H9 (cell line): ENCODE measurements at regions not wholly inside any gene's neighbourhood (a gene's known extent, or its start where the extent isn't known, plus 50 kb on each side); places are given as distances from the start of the nearest gene placed in this dataset.
A peak's percentile ranks its signal among the peaks of the same experiment; 100 is the strongest.

ENCODE experiments used
- DNase-seq: peaks from one replicate; pipeline ENCODE4 v3.0.0-alpha.2; 2017
- H2AFZ ChIP-seq: one replicate; pipeline ENCODE4 v1.6.1; 2013; ENCODE audit warnings: mild to moderate bottlenecking, low read length, control low read depth, moderate library complexity
- H2AK5ac ChIP-seq: 2 replicates; pipeline ENCODE4 v1.6.1; 2013; ENCODE audit warnings: low read length, control low read depth, mixed read lengths; ENCODE audit not compliant: insufficient read length
- H2BK120ac ChIP-seq: one replicate; pipeline ENCODE4 v1.6.1; 2013; ENCODE audit warnings: low read depth, mild to moderate bottlenecking, low read length, control low read depth, inconsistent platforms; ENCODE audit not compliant: poor library complexity, severe bottlenecking
- H2BK12ac ChIP-seq: 2 replicates; pipeline ENCODE4 v1.6.1; 2013; ENCODE audit warnings: low read length, control low read depth, mixed read lengths, low read depth; ENCODE audit not compliant: insufficient read length
- H2BK15ac ChIP-seq: 2 replicates; pipeline ENCODE4 v1.6.1; 2013; ENCODE audit warnings: low read depth, low read length, control low read depth
- H2BK20ac ChIP-seq: one replicate; pipeline ENCODE4 v1.6.1; 2013; ENCODE audit warnings: low read depth, mild to moderate bottlenecking, low read length, control low read depth, inconsistent platforms; ENCODE audit not compliant: poor library complexity, severe bottlenecking
- H2BK5ac ChIP-seq: 2 replicates; pipeline ENCODE4 v1.6.1; 2013; ENCODE audit warnings: low read length, control low read depth, mixed read lengths; ENCODE audit not compliant: insufficient read length
- H3K14ac ChIP-seq: 2 replicates; pipeline ENCODE4 v1.6.1; 2013; ENCODE audit warnings: low read length, control low read depth; ENCODE audit not compliant: insufficient read depth
- H3K18ac ChIP-seq: 2 replicates; pipeline ENCODE4 v1.6.1; 2013; ENCODE audit warnings: low read depth, mild to moderate bottlenecking, mixed read lengths, low read length, control low read depth; ENCODE audit not compliant: insufficient read length
- H3K23ac ChIP-seq: 2 replicates; pipeline ENCODE4 v1.6.1; 2013; ENCODE audit warnings: low read length, control low read depth, mixed read lengths, low read depth; ENCODE audit not compliant: insufficient read length
- H3K23me2 ChIP-seq: 2 replicates; pipeline ENCODE4 v1.6.1; 2013; ENCODE audit warnings: low read depth, mild to moderate bottlenecking, mixed read lengths, low read length, control low read depth; ENCODE audit not compliant: insufficient read length, poor library complexity, severe bottlenecking
- H3K27ac ChIP-seq: 2 replicates; pipeline ENCODE4 v1.5.1; 2013; ENCODE audit warnings: low read length, control low read depth, mixed read lengths, low read depth; ENCODE audit not compliant: insufficient read length
- H3K27me3 ChIP-seq: 2 replicates; pipeline ENCODE4 v1.6.1; 2013; ENCODE audit warnings: low read length, control low read depth, inconsistent platforms; ENCODE audit not compliant: insufficient read depth
- H3K4ac ChIP-seq: 2 replicates; pipeline ENCODE4 v1.6.1; 2013; ENCODE audit warnings: low read depth, mild to moderate bottlenecking, control low read depth, inconsistent platforms, low read length, moderate library complexity
- H3K4me1 ChIP-seq: 2 replicates; pipeline ENCODE4 v1.6.1; 2013; ENCODE audit warnings: low read length, control low read depth, inconsistent platforms; ENCODE audit not compliant: insufficient read depth
- H3K4me2 ChIP-seq: 2 replicates; pipeline ENCODE4 v1.6.1; 2013; ENCODE audit warnings: low read length, control low read depth, mixed read lengths; ENCODE audit not compliant: insufficient read length, insufficient read depth
- H3K56ac ChIP-seq: 2 replicates; pipeline ENCODE4 v1.6.1; 2013; ENCODE audit warnings: low read depth, mild to moderate bottlenecking, mixed read lengths, low read length, control low read depth; ENCODE audit not compliant: insufficient read length
- H3K79me1 ChIP-seq: 2 replicates; pipeline ENCODE4 v1.6.1; 2013; ENCODE audit warnings: low read depth, mild to moderate bottlenecking, moderate library complexity, low read length, control low read depth, inconsistent platforms; ENCODE audit not compliant: insufficient read depth, poor library complexity, severe bottlenecking
- H3K79me2 ChIP-seq: 2 replicates; pipeline ENCODE4 v1.6.1; 2013; ENCODE audit warnings: low read length, control low read depth, inconsistent platforms; ENCODE audit not compliant: insufficient read depth
- H3K9ac ChIP-seq: 2 replicates; pipeline ENCODE4 v1.6.1; 2013; ENCODE audit warnings: low read length, control low read depth, mixed read lengths; ENCODE audit not compliant: insufficient read length; ENCODE audit errors: extremely low read depth
- H3K9me3 ChIP-seq: one replicate; pipeline ENCODE4 v1.6.1; 2013; ENCODE audit warnings: low read depth, low read length, inconsistent platforms; ENCODE audit not compliant: control insufficient read depth
- H3T11ph ChIP-seq: one replicate; pipeline ENCODE4 v1.6.1; 2013; ENCODE audit warnings: mild to moderate bottlenecking, low read length, control low read depth, inconsistent platforms
- H4K20me1 ChIP-seq: one replicate; pipeline ENCODE4 v1.6.1; 2013; ENCODE audit not compliant: control insufficient read depth, insufficient read length, insufficient read depth
- H4K5ac ChIP-seq: 2 replicates; pipeline ENCODE4 v1.6.1; 2013; ENCODE audit warnings: low read depth, mild to moderate bottlenecking, mixed read lengths, low read length, control low read depth; ENCODE audit not compliant: insufficient read length
- H4K8ac ChIP-seq: replicated peaks from 2 replicates; pipeline ENCODE4 v1.6.1; 2013; ENCODE audit warnings: low read length, control low read depth, mixed read lengths, low read depth; ENCODE audit not compliant: insufficient read length
- H4K91ac ChIP-seq: 2 replicates; pipeline ENCODE4 v1.6.1; 2013; ENCODE audit warnings: low read depth, mild to moderate bottlenecking, moderate library complexity, mixed read lengths, low read length, control low read depth; ENCODE audit not compliant: insufficient read length
- H3K27ac Mint-ChIP-seq, 3 experiments: 2 replicates in 2 of 3; 3 replicates in 1 of 3; pipeline ENCODE4 v1.8.0; 2020 to 2021; ENCODE audit warnings: mixed read lengths in 3 of 3, mild to moderate bottlenecking in 1 of 3, moderate library complexity in 1 of 3
- H3K27me3 Mint-ChIP-seq: 2 replicates; pipeline ENCODE4 v1.8.0; 2021; ENCODE audit warnings: low read depth, mild to moderate bottlenecking, moderate library complexity, mixed read lengths
- H3K36me3 Mint-ChIP-seq, 3 experiments: 2 replicates in 2 of 3; 3 replicates in 1 of 3; pipeline ENCODE4 v1.8.0; 2020 to 2021; ENCODE audit warnings: low read depth in 3 of 3, mixed read lengths in 3 of 3; ENCODE audit not compliant: insufficient read depth in 1 of 3
- H3K4me1 Mint-ChIP-seq, 2 experiments: 2 replicates each; pipeline ENCODE4 v1.8.0; 2020; ENCODE audit warnings: mixed read lengths in 2 of 2
- H3K4me3 Mint-ChIP-seq, 2 experiments: 2 replicates in 1 of 2; 3 replicates in 1 of 2; pipeline ENCODE4 v1.8.0; 2020 to 2021; ENCODE audit warnings: mild to moderate bottlenecking in 2 of 2, mixed read lengths in 2 of 2, moderate library complexity in 1 of 2
- H3K9me3 Mint-ChIP-seq, 2 experiments: 2 replicates in 1 of 2; 3 replicates in 1 of 2; pipeline ENCODE4 v1.8.0; 2020; ENCODE audit warnings: mild to moderate bottlenecking in 2 of 2, mixed read lengths in 2 of 2, moderate library complexity in 1 of 2
- CTCF ChIP-seq: fragments of 200-600 bp; sonication (generic); conservative IDR thresholded peaks from 3 replicates; pipeline ENCODE4 v1.8.0; 2021; ENCODE audit warnings: antibody characterized with exemption, mild to moderate bottlenecking

GRCh38 chr2:128423788-128424165 is 105.1 kb upstream of the HS6ST1 start:
- H3K9me3 ChIP-seq: no peaks in the 10 kb centered on the region
- H3K79me1 ChIP-seq: no peaks in the 10 kb centered on the region
- H3K4me1 Mint-ChIP-seq: peaks cover 22 to 32% of the 10 kb centered on the region in 2 experiments
- no peak overlapping the region for H2AK5ac ChIP-seq
- no peaks in the 10 kb centered on the region for H3K27me3 ChIP-seq
- no peak overlapping the region for H4K8ac ChIP-seq
- no peaks in the 10 kb centered on the region for H4K20me1 ChIP-seq
- H2BK12ac ChIP-seq: no peak overlapping the region
- H2BK15ac ChIP-seq: no peak overlapping the region
- H3K4me2 ChIP-seq: no peak overlapping the region
- no peak overlapping the region for H2BK120ac ChIP-seq
- H3K56ac ChIP-seq: no peak overlapping the region
- no peak overlapping the region for H3K9ac ChIP-seq
- no peak overlapping the region for H4K5ac ChIP-seq
- peaks cover 5 to 25% (median 11%) of the 10 kb centered on the region in 3 experiments; a peak in 6 of 7 replicates for H3K36me3 Mint-ChIP-seq
- H4K91ac ChIP-seq: no peak overlapping the region
- no peak overlapping the region for H3K4ac ChIP-seq
- H3K4me3 Mint-ChIP-seq: no peak overlapping the region
- TF ChIP-seq CTCF: no peak
- H3K79me2 ChIP-seq: no peaks in the 10 kb centered on the region
- no peak overlapping the region for H3K23ac ChIP-seq
- H3K14ac ChIP-seq: no peak overlapping the region
- H2BK5ac ChIP-seq: no peak overlapping the region
- no peak overlapping the region for H3K18ac ChIP-seq
- peak; percentile 8 for DNase-seq
- no peaks in the 10 kb centered on the region for H3K4me1 ChIP-seq
- no peak overlapping the region for H3K27ac ChIP-seq
- H2AFZ ChIP-seq: no peak overlapping the region
- H3K9me3 Mint-ChIP-seq: peaks cover 17 to 22% of the 10 kb centered on the region in 2 experiments
- H3K27ac Mint-ChIP-seq: no peak overlapping the region
- no peak overlapping the region for H3T11ph ChIP-seq
- H3K23me2 ChIP-seq: no peaks in the 10 kb centered on the region
- H2BK20ac ChIP-seq: no peak overlapping the region
- H3K27me3 Mint-ChIP-seq: peaks cover 14% of the 10 kb centered on the region
